ENCODE measurements at regions not wholly inside any gene's neighbourhood (a gene's known extent, or its start where the extent isn't known, plus 50 kb on each side); places are given as distances from the start of the nearest gene placed in this dataset.

- Histone ChIP-seq H2AFZ (ENCODE audit: low read length) (no peak overlapping the region), H3F3A (ENCODE audit: insufficient read depth, low read length) (no peaks in the 10 kb centered on the region), H3K79me2 (ENCODE audit: low read length) (no peaks in the 10 kb centered on the region), H3K27ac (ENCODE audit: low read length) (no peak overlapping the region), H3K9me3 (replicated peaks; ENCODE audit: insufficient read depth, low read length) (no peaks in the 10 kb centered on the region), H3K36me3 (replicated peaks; ENCODE audit: insufficient read depth, low read length) (no peaks in the 10 kb centered on the region), H4K20me1 (ENCODE audit: insufficient read depth, low read length) (no peaks in the 10 kb centered on the region), H3K9ac (ENCODE audit: low read length) (no peak overlapping the region), H3K4me3 (ENCODE audit: low read length) (no peak overlapping the region), H3K4me1 (ENCODE audit: low read length) (no peaks in the 10 kb centered on the region), H3K4me2 (ENCODE audit: low read depth, low read length) (no peak overlapping the region), H3K9me2 (replicated peaks; ENCODE audit: insufficient read depth, low read length) (no peaks in the 10 kb centered on the region), H3K27me3 (replicated peaks; ENCODE audit: insufficient read depth, low read length) (no peaks in the 10 kb centered on the region)
- TF ChIP-seq EZH2 (optimal IDR thresholded peaks at IDR 0.05; ENCODE audit: low read depth, low read length) (no peak), EZH2phosphoT487 (IDR thresholded peaks at IDR 0.05; ENCODE audit: low read length) (no peak), CTCF (IDR thresholded peaks at IDR 0.05; ENCODE audit: low read length) (no peak)
- no peak for DNase-seq
These were observed 145.5 kb upstream of the HAPLN1 start for GRCh38 chr5:83866181-83866580.

GRCh38 chr5:83865579-83865978, 144.9 kb upstream of the HAPLN1 start:
- H3K4me1 ChIP-seq (ENCODE audit: low read length), result no peaks in the 10 kb centered on the region
- no peaks in the 10 kb centered on the region for H3K27me3 ChIP-seq (replicated peaks; ENCODE audit: insufficient read depth, low read length)
- TF ChIP-seq EZH2phosphoT487 (IDR thresholded peaks at IDR 0.05; ENCODE audit: low read length), result no peak
- TF ChIP-seq CTCF (IDR thresholded peaks at IDR 0.05; ENCODE audit: low read length), result no peak
- no peak for DNase-seq
- no peaks in the 10 kb centered on the region for H3K79me2 ChIP-seq (ENCODE audit: low read length)
- no peak overlapping the region for H3K27ac ChIP-seq (ENCODE audit: low read length)
- H3F3A ChIP-seq (ENCODE audit: insufficient read depth, low read length), result no peaks in the 10 kb centered on the region
- no peaks in the 10 kb centered on the region for H3K9me3 ChIP-seq (replicated peaks; ENCODE audit: insufficient read depth, low read length)
- no peak overlapping the region for H3K9ac ChIP-seq (ENCODE audit: low read length)
- H3K9me2 ChIP-seq (replicated peaks; ENCODE audit: insufficient read depth, low read length), result no peaks in the 10 kb centered on the region
- H3K36me3 ChIP-seq (replicated peaks; ENCODE audit: insufficient read depth, low read length), result no peaks in the 10 kb centered on the region
- no peak overlapping the region for H2AFZ ChIP-seq (ENCODE audit: low read length)
- H3K4me3 ChIP-seq (ENCODE audit: low read length), result no peak overlapping the region
- no peak overlapping the region for H3K4me2 ChIP-seq (ENCODE audit: low read depth, low read length)
- no peaks in the 10 kb centered on the region for H4K20me1 ChIP-seq (ENCODE audit: insufficient read depth, low read length)

GRCh38 chr5:83864652-83865051, 144.0 kb upstream of the HAPLN1 start:
- Histone ChIP-seq H3K27ac (ENCODE audit: low read length) (no peak overlapping the region), H3K4me2 (ENCODE audit: low read depth, low read length) (no peak overlapping the region), H3K4me1 (ENCODE audit: low read length) (no peaks in the 10 kb centered on the region), H3K9me2 (replicated peaks; ENCODE audit: insufficient read depth, low read length) (no peaks in the 10 kb centered on the region), H3K36me3 (replicated peaks; ENCODE audit: insufficient read depth, low read length) (no peaks in the 10 kb centered on the region), H3K79me2 (ENCODE audit: low read length) (no peaks in the 10 kb centered on the region), H4K20me1 (ENCODE audit: insufficient read depth, low read length) (no peaks in the 10 kb centered on the region), H3F3A (ENCODE audit: insufficient read depth, low read length) (no peaks in the 10 kb centered on the region), H3K4me3 (ENCODE audit: low read length) (no peak overlapping the region), H2AFZ (ENCODE audit: low read length) (no peak overlapping the region), H3K9me3 (replicated peaks; ENCODE audit: insufficient read depth, low read length) (no peaks in the 10 kb centered on the region), H3K9ac (ENCODE audit: low read length) (no peak overlapping the region), H3K27me3 (replicated peaks; ENCODE audit: insufficient read depth, low read length) (no peaks in the 10 kb centered on the region)
- no peak for DNase-seq
- TF ChIP-seq EZH2 (optimal IDR thresholded peaks at IDR 0.05; ENCODE audit: low read depth, low read length) (no peak), CTCF (IDR thresholded peaks at IDR 0.05; ENCODE audit: low read length) (no peak)

DNA sequence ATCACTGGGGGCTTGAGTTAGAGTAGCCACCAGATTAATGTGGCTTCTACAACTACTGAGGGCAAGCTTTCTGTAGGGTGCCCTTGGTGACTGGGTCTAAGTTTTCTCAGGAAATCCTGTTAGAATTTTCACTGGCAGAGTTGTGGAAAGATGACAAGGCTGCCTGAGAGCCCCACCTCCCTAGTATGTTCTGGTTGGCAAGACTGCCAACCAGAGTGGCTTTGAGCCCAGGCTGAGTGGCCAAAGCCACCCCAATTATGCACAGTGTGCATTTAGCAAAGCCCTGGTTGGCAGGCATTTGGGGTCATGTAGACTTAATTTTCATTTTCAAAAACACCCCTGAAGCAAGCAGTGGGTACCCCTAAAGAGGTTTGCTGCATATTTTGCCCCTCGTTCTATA, 136.7 kb upstream of the HAPLN1 start:
- Histone ChIP-seq H3K36me3 (replicated peaks; ENCODE audit: insufficient read depth, low read length) (no peaks in the 10 kb centered on the region), H3K27me3 (replicated peaks; ENCODE audit: insufficient read depth, low read length) (no peaks in the 10 kb centered on the region), H3K4me1 (ENCODE audit: low read length) (no peaks in the 10 kb centered on the region), H3K9me2 (replicated peaks; ENCODE audit: insufficient read depth, low read length) (no peaks in the 10 kb centered on the region), H4K20me1 (ENCODE audit: insufficient read depth, low read length) (no peaks in the 10 kb centered on the region), H3K9ac (ENCODE audit: low read length) (no peak overlapping the region), H3K4me2 (ENCODE audit: low read depth, low read length) (no peak overlapping the region), H3K9me3 (replicated peaks; ENCODE audit: insufficient read depth, low read length) (no peaks in the 10 kb centered on the region), H2AFZ (ENCODE audit: low read length) (no peak overlapping the region), H3K4me3 (ENCODE audit: low read length) (no peak overlapping the region), H3F3A (ENCODE audit: insufficient read depth, low read length) (no peaks in the 10 kb centered on the region), H3K27ac (ENCODE audit: low read length) (no peak overlapping the region), H3K79me2 (ENCODE audit: low read length) (no peaks in the 10 kb centered on the region)
- no peak for DNase-seq
- TF ChIP-seq CTCF (IDR thresholded peaks at IDR 0.05; ENCODE audit: low read length), result no peak
- no peak for TF ChIP-seq EZH2 (optimal IDR thresholded peaks at IDR 0.05; ENCODE audit: low read depth, low read length)
